Activated CD4-positive, CD25-positive, alpha-beta regulatory T cell treated with anti-CD3 and anti-CD28 coated beads, Interleukin-2, amount 50 U/mL, for 72 hours (primary cell): ENCODE measurements at regions not wholly inside any gene's neighbourhood (a gene's known extent, or its start where the extent isn't known, plus 50 kb on each side); places are given as distances from the start of the nearest gene placed in this dataset.

Experiments
- DNase-seq: peaks from one replicate; pipeline ENCODE4 v3.0.0; 2021

- peak; percentile 40 for DNase-seq
Observed at GRCh38 chr1:181396171-181396670, 87.1 kb upstream of the CACNA1E start.

DNA sequence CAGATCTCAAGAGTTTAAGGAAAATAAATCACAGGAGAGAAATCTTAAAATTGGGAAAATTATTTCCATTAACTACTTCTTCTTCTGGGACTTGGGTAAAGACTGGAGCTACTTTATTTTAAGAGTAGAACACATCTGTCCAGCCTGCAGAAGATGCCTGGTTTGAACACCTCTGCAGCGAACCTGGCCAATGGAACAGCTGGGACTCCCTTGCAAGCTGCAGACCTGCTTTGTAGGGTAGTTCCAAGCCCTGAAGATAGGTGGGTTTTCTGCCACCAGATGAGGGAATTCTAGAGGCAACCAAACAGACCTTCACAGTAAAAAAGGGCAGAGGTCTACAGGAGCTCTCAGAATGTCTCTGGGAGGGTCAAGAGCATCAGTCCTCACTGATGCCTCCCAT, 86.5 kb upstream of the CACNA1E start:
- no peak for DNase-seq

- no peak for DNase-seq
Observed at GRCh38 chr1:181397845-181398244, 85.5 kb upstream of the CACNA1E start.

GRCh38 chr1:181398544-181398943, 84.8 kb upstream of the CACNA1E start:
- DNase-seq = no peak

DNA sequence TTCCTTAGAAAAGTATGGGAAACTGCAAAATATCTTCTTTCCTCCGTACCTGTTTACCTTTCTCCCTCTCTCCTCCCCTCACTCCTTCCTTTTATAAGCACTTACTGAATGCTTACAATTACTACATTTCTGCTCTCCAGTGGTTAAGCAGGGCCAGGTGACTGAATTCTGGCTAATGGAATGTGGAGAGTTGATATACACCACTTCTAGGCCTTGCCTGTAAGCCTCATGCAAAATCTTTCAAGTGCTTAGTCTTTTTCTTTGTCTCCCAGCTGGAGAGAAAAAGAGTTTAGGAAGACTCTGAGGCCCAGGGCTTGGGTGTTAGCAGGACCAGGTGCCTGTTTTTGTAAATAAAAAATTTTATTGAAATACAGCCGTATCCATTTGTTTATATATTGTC, 77.7 kb upstream of the CACNA1E start:
- no peak for DNase-seq

DNA sequence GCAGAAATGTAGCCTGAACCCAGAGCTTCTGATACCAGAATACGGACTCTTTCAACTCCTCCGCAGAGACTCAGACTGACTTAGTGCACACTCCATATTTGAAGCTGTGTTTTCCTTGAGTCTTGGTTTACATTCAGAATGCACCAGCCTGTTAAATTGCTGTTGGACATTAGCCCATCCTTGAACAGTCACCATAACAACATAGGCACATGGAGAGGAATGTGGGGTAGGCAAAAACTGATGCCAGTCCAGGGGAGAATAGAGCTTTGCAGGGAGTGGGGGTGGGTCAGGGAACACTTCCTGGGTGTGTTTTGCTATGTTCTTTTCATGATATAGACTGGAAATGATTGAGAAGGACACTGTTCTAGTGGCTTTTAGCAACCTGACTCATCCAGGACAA, 76.3 kb upstream of the CACNA1E start:
- no peak for DNase-seq

DNA sequence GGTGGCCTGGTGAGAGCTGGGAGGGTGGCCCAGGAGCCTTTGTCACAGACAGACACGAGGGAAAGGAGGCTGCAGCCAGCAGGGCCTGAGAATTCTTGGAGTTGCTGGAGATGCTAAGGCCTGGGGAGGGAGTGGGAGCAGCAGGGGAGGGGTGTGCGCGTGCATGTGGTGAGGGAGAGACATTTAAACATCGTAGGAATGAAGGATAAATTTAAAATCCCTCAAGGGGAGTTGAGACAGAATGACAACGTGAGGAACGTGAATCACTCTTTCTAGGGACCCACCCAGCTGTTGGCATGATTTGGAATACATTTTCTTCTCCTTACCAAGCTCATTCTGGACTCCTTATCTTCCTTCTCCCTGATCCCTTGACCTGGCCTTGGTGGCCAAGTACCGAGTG, 73.3 kb upstream of the CACNA1E start:
- no peak for DNase-seq

GRCh38 chr1:181412746-181413145, 70.6 kb upstream of the CACNA1E start:
- DNase-seq = no peak

DNA sequence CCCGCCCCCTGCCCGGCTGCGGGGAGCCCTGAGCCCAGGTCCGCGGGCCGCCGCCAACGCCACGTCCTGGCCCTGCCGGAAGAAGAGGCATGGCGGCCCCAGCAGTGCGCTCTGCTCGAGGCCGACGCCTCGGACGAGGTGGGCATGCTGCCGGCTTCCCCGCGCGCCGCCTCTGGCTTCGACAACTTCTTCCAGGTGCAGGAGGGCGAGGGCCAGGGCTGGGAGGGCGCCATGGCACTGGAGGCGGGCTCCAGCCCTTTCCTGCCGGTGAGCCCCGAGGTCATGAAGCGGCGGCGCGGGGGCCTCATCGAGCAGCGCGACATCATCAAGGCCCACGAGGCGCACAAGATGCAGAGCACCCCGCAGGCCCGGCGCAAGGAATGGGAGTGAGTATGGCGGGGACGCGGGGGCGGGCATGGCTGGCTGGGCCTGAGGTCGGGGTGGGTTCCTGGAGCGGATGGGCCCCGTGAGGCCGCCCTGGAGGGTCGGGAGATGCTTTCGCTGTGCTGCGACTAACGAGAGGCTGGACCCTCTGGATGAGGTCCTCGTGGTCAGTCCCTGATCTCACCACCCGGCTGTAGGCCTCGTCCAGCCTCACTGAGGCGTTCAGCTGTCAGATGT, 70.0 kb upstream of the CACNA1E start:
- no peak for DNase-seq

- DNase-seq = no peak
Observed at GRCh38 chr1:181413836-181414235, 69.5 kb upstream of the CACNA1E start.

DNA sequence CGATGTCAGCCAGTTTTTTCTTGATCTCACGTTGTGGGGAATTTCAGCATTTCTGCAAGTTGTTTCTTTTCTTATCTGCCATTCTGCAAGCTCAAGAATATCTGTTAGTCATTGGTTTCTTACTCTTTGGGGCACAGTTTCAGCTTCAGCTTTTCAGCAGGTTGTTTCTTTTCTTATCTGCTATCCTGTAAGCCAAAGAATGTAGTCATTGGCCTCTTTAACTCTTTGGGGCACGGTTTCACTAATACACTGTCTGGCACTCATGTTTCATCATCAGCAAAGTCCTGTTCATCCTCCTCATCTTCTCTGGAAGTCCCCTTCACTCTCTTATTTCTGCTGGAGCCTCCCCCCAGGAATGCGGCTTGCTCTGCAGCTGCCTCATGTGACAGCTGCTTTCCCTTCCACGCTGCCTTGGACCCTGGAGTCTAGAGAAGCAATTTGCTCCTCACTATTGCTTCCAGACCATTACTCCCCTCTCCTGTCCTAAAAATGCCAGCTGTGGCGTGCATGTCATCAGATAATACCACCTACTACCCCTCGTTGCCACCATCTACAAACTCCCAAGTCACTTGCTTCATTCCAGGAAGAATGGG, 67.0 kb upstream of the CACNA1E start:
- DNase-seq = no peak

GRCh38 chr1:181417915-181418314, 65.4 kb upstream of the CACNA1E start:
- no peak for DNase-seq

GRCh38 chr1:181423301-181423918, 59.9 kb upstream of the CACNA1E start:
- DNase-seq = no peak

DNA sequence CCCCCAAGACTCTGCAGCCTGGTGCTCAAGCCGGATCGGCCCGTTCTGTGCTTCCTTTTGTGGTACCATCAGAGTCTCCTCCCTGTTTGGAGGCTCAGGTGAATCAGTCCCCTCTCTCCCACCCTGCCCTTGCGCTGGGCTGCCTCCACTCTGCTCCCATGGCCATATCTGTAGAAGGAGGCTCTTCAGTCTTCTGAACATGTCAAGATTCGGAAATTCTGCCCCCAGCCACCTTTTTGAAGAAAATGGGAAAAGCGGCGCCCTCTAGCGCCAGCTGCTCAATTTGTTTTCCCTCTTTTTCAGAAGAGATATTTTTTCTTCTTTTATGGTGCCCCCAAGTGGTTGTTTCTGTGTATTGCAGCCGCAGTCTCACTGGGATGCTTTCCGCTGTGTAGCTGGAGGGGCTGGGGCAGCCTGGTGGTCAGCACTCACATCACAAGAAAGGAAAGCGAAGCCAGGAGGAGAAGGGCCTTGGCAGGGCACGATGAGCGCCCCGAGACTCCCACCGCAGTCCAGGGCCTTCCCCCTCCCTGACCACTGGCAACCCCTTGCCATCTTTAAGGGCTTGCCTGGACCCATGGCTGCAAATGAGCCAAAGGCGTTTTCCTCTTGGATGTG, 58.4 kb upstream of the CACNA1E start:
- peak; percentile 78 for DNase-seq

DNA sequence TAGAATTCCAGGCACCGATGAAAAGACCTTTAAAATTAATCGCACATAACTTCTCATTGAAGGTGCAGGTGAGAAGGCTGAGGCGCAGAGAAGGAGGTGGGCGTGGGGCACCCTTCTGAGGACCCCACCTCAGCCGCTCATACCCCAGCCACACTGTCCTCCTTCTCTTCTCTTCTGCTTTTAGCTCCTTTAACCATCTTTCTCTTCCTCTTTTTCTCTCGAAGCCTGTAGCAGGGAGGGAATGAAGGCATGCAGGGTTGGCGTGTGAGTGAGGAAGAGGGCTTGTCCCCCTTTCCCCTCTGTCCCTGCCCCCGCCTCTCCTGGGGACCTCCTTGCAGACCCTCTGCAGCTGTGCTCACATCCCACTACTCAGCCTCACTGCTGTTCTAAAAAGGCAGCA, 57.8 kb upstream of the CACNA1E start:
- no peak for DNase-seq

GRCh38 chr1:181429462-181429861, 53.9 kb upstream of the CACNA1E start:
- no peak for DNase-seq

- DNase-seq = no peak
Observed at GRCh38 chr1:181430015-181430885, 53.1 kb upstream of the CACNA1E start.
